ENCODE measurements at regions not wholly inside any gene's neighbourhood (a gene's known extent, or its start where the extent isn't known, plus 50 kb on each side); places are given as distances from the start of the nearest gene placed in this dataset.

GRCh38 chr2:12957251-12957650 lies 240.5 kb downstream of the TRIB2 start:
- no peak overlapping the region for H3K27ac ChIP-seq
- H3K4me3 ChIP-seq, result no peak overlapping the region
- no peak for DNase-seq
- no peaks in the 10 kb centered on the region for H3K36me3 ChIP-seq
- no peaks in the 10 kb centered on the region for H3K4me1 ChIP-seq
- intact Hi-C loops (cut with DNase I; ENCODE audit: low total_unique reads) (no loop called here), in situ Hi-C loops (cut with MboI; ENCODE audit: low pct_ligation_motif_present in 1 of 4, low pct_unique_long_range_greater_than_20kb in 1 of 4, low sequenced_read_pairs in 3 of 4) (no loop called here)
- no peaks in the 10 kb centered on the region for H3K27me3 ChIP-seq
- no peaks in the 10 kb centered on the region for H3K9me3 ChIP-seq
- WGBS, 2 donors (ENCODE audit: low coverage in 1 of 2), result 77 to 81% methylated on average over 2 to 3 of the region's 3 CpGs
- TF ChIP-seq CTCF (IDR thresholded peaks at IDR 0.05) (no peak), EP300 (IDR thresholded peaks at IDR 0.05; ENCODE audit: low read depth) (no peak), POLR2AphosphoS5 (IDR thresholded peaks at IDR 0.05) (no peak), POLR2A (IDR thresholded peaks at IDR 0.05) (no peak)

- in situ Hi-C loops (cut with MboI; ENCODE audit: low pct_ligation_motif_present in 1 of 4, low pct_unique_long_range_greater_than_20kb in 1 of 4, low sequenced_read_pairs in 3 of 4), result no loop called here
Observed at GRCh38 chr2:12959935-12960334, 243.2 kb downstream of the TRIB2 start.

GRCh38 chr2:12960671-12961070 lies 243.9 kb downstream of the TRIB2 start:
- H3K9me3 ChIP-seq, result no peaks in the 10 kb centered on the region
- H3K4me3 ChIP-seq, result no peak overlapping the region
- TF ChIP-seq CTCF (IDR thresholded peaks at IDR 0.05) (no peak), EP300 (IDR thresholded peaks at IDR 0.05; ENCODE audit: low read depth) (no peak), POLR2A (IDR thresholded peaks at IDR 0.05) (no peak), POLR2AphosphoS5 (IDR thresholded peaks at IDR 0.05) (no peak)
- DNase-seq, result no peak
- in situ Hi-C loops (cut with MboI; ENCODE audit: low pct_ligation_motif_present in 1 of 4, low pct_unique_long_range_greater_than_20kb in 1 of 4, low sequenced_read_pairs in 3 of 4), result no loop called here
- intact Hi-C loops (cut with DNase I; ENCODE audit: low total_unique reads), result no loop called here
- WGBS, 2 donors (ENCODE audit: low coverage in 1 of 2), result 92 to 100% methylated on average over 1 of the region's 1 CpG
- no peaks in the 10 kb centered on the region for H3K36me3 ChIP-seq
- peaks cover 0 to 9% (median 0%) of the 10 kb centered on the region in 4 donors for H3K4me1 ChIP-seq
- H3K27ac ChIP-seq, result no peak overlapping the region
- no peaks in the 10 kb centered on the region for H3K27me3 ChIP-seq

More at GRCh38 chr2:12959935-12960334, 243.2 kb downstream of the TRIB2 start:
- Histone ChIP-seq H3K27ac (no peak overlapping the region), H3K36me3 (no peaks in the 10 kb centered on the region), H3K9me3 (no peaks in the 10 kb centered on the region), H3K4me3 (no peak overlapping the region), H3K27me3 (no peaks in the 10 kb centered on the region), H3K4me1 (peaks cover 0 to 1% (median 0%) of the 10 kb centered on the region in 4 donors)
- intact Hi-C loops (cut with DNase I; ENCODE audit: low total_unique reads), result no loop called here
- no peak for DNase-seq
- WGBS, 2 donors (ENCODE audit: low coverage in 1 of 2), result 57 to 61% methylated on average over 2 of the region's 2 CpGs
- no peak for TF ChIP-seq EP300 (IDR thresholded peaks at IDR 0.05; ENCODE audit: low read depth)
- TF ChIP-seq POLR2AphosphoS5 (IDR thresholded peaks at IDR 0.05), result no peak
- no peak for TF ChIP-seq POLR2A (IDR thresholded peaks at IDR 0.05)
- no peak for TF ChIP-seq CTCF (IDR thresholded peaks at IDR 0.05)

- no peaks in the 10 kb centered on the region for H3K9me3 ChIP-seq
- no peak overlapping the region for H3K4me3 ChIP-seq
- in situ Hi-C loops (cut with MboI; ENCODE audit: low pct_ligation_motif_present in 1 of 4, low pct_unique_long_range_greater_than_20kb in 1 of 4, low sequenced_read_pairs in 3 of 4), result no loop called here
- H3K27me3 ChIP-seq, result no peaks in the 10 kb centered on the region
- TF ChIP-seq POLR2A (IDR thresholded peaks at IDR 0.05) (no peak), POLR2AphosphoS5 (IDR thresholded peaks at IDR 0.05) (no peak), EP300 (IDR thresholded peaks at IDR 0.05; ENCODE audit: low read depth) (no peak), CTCF (IDR thresholded peaks at IDR 0.05) (no peak)
- no peak overlapping the region for H3K27ac ChIP-seq
- no peaks in the 10 kb centered on the region for H3K36me3 ChIP-seq
- no peak for DNase-seq
- intact Hi-C loops (cut with DNase I; ENCODE audit: low total_unique reads), result no loop called here
- peaks cover 0 to 9% (median 0%) of the 10 kb centered on the region in 4 donors for H3K4me1 ChIP-seq
- 72 to 85% methylated on average over 4 to 5 of the region's 5 CpGs for WGBS, 2 donors (ENCODE audit: low coverage in 1 of 2)
Observed at GRCh38 chr2:12964904-12965539, 248.3 kb downstream of the TRIB2 start.
